ENCODE measurements at regions not wholly inside any gene's neighbourhood (a gene's known extent, or its start where the extent isn't known, plus 50 kb on each side); places are given as distances from the start of the nearest gene placed in this dataset.

DNA sequence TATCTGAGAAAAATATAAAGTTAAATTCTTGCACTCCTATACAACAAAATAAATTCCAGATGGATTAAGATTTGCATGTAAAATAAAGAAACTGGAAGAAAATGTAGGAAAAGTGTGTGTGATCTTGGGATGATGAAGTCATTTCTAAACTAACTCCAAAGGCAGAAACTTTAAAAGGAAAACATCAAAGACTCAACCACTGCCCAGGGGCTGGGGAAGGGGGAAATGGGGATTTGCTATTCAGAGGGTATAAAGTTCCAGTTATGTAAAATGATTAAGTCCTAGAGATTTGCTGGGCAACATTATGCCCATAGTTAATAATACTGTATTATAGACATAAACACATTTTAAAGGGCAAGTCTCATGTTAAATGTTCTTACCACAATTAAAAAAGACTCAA lies 254.5 kb downstream of the DEPDC1B start:
- intact Hi-C loops (cut with DNase I): no loop called here

DNA sequence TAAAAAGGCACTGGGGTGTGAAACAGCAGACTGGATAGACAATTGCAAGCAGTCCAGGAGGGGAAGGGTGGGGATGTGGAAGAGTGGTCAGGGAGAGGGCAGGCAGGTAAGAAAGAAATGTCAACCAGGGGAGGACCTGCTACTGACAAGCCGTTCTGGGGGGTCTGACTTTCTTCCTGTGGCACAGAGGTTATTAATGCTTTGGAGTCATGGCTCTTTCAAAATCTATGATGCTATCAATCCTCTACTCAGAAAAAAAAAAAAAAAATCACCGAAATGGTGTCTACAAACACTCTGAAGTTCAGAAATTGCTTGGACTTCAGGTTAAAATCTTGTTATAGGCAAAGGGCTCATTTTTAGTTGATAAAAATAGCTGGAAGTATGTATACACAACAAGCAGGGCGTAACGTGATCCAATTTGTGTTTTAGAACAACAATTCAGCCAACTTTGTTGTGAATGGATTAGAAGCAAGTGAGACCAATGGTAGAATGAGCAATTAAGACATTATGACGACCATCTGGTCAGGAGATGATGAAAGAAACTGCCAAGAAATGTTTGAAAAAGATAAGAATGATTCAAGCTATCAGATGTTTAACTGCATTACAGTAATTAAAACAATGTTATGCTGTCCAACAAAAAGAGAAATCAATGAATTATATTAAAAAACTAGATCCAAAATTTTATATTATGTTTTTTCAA lies 255.2 kb downstream of the DEPDC1B start:
- Histone ChIP-seq H3K4me3 (no peak overlapping the region), H3K4me1 (no peaks in the 10 kb centered on the region), H3K27me3 (no peaks in the 10 kb centered on the region), H3K9me3 (no peaks in the 10 kb centered on the region), H3K36me3 (no peaks in the 10 kb centered on the region), H3K27ac (no peak overlapping the region)
- TF ChIP-seq POLR2A (IDR thresholded peaks at IDR 0.05): no peak
- TF ChIP-seq, protein P1, sequence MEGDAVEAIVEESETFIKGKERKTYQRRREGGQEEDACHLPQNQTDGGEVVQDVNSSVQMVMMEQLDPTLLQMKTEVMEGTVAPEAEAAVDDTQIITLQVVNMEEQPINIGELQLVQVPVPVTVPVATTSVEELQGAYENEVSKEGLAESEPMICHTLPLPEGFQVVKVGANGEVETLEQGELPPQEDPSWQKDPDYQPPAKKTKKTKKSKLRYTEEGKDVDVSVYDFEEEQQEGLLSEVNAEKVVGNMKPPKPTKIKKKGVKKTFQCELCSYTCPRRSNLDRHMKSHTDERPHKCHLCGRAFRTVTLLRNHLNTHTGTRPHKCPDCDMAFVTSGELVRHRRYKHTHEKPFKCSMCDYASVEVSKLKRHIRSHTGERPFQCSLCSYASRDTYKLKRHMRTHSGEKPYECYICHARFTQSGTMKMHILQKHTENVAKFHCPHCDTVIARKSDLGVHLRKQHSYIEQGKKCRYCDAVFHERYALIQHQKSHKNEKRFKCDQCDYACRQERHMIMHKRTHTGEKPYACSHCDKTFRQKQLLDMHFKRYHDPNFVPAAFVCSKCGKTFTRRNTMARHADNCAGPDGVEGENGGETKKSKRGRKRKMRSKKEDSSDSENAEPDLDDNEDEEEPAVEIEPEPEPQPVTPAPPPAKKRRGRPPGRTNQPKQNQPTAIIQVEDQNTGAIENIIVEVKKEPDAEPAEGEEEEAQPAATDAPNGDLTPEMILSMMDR (IDR thresholded peaks at IDR 0.05): no peak
- WGBS, 2 donors: 54 to 63% methylated on average over 5 of the region's 5 CpGs
- intact Hi-C loops (cut with DNase I): no loop called here
- no peak for DNase-seq

More for the DNA sequence above, 254.5 kb downstream of the DEPDC1B start:
- Histone ChIP-seq H3K27me3 (no peaks in the 10 kb centered on the region), H3K27ac (no peak overlapping the region), H3K4me1 (no peaks in the 10 kb centered on the region), H3K9me3 (no peaks in the 10 kb centered on the region), H3K4me3 (no peak overlapping the region), H3K36me3 (no peaks in the 10 kb centered on the region)
- DNase-seq: no peak
- TF ChIP-seq, protein P1 (IDR thresholded peaks at IDR 0.05): no peak
- no peak for TF ChIP-seq POLR2A (IDR thresholded peaks at IDR 0.05)

DNA sequence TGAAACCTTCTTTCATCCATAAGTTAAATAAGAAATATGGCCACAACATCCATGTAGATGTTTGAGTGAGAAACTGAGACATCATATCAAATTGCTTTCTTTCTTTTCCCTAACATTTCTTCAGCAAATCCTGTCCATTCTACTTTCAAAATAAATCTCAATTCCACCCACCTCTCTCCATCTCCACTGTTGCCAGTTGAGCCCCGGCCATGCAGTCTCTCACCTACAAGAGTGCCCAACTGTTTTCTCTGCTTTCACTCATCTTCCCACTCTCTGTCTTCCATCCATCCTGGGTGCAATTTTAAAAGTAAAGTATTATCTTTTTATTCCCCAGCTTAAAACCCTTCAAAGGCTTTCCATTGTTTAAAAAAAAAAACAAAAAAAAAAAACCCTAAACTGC lies 260.4 kb downstream of the DEPDC1B start:
- no peak for DNase-seq
- WGBS, 2 donors: 84 to 90% methylated on average over 1 of the region's 1 CpG
- intact Hi-C loops (cut with DNase I): no loop called here
- H3K36me3 ChIP-seq: no peaks in the 10 kb centered on the region
- TF ChIP-seq POLR2A (IDR thresholded peaks at IDR 0.05): no peak
- TF ChIP-seq, protein P1 (IDR thresholded peaks at IDR 0.05): no peak
- H3K9me3 ChIP-seq: no peaks in the 10 kb centered on the region
- H3K27ac ChIP-seq: no peak overlapping the region
- no peak overlapping the region for H3K4me3 ChIP-seq
- H3K4me1 ChIP-seq: no peaks in the 10 kb centered on the region
- no peaks in the 10 kb centered on the region for H3K27me3 ChIP-seq

- H3K27me3 ChIP-seq: no peaks in the 10 kb centered on the region
- no peak for DNase-seq
- intact Hi-C loops (cut with DNase I): no loop called here
- no peak overlapping the region for H3K4me3 ChIP-seq
- H3K9me3 ChIP-seq: no peaks in the 10 kb centered on the region
- H3K27ac ChIP-seq: no peak overlapping the region
- H3K4me1 ChIP-seq: no peaks in the 10 kb centered on the region
- no peak for TF ChIP-seq POLR2A (IDR thresholded peaks at IDR 0.05)
- TF ChIP-seq, protein P1 (IDR thresholded peaks at IDR 0.05): no peak
- H3K36me3 ChIP-seq: no peaks in the 10 kb centered on the region
These were observed 262.7 kb downstream of the DEPDC1B start for GRCh38 chr5:60437308-60437707.

DNA sequence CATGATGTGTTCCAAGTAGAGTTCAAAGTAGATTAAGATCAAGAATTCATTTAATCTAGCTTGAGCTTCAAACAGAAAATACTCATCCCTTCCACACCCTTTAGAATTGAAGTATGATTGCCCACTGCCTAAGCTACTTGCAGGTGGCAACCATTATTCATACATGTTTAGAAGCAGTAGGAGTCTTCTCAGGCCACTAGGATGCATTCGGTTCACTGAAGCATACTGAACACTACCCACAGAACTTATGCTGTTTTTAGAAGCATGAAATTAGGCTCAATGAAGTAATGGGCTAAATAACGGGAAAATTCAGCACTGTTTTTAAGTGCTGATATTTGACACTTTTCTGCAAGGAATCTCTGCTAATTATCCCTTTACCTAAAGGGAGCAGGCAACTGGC lies 263.4 kb downstream of the DEPDC1B start:
- Histone ChIP-seq H3K4me3 (no peak overlapping the region), H3K27me3 (no peaks in the 10 kb centered on the region), H3K27ac (no peak overlapping the region), H3K36me3 (no peaks in the 10 kb centered on the region), H3K4me1 (no peaks in the 10 kb centered on the region), H3K9me3 (no peaks in the 10 kb centered on the region)
- 67 to 71% methylated on average over 2 of the region's 2 CpGs for WGBS, 2 donors
- TF ChIP-seq, protein P1 (IDR thresholded peaks at IDR 0.05): no peak
- TF ChIP-seq POLR2A (IDR thresholded peaks at IDR 0.05): no peak
- DNase-seq: no peak
- intact Hi-C loops (cut with DNase I): no loop called here
